Kidney glomerular epithelial cell (primary cell): ENCODE measurements at regions not wholly inside any gene's neighbourhood (a gene's known extent, or its start where the extent isn't known, plus 50 kb on each side); places are given as distances from the start of the nearest gene placed in this dataset.

Experiments used
- DNase-seq: peaks from one replicate; lab custom pipeline; 2025; lab: John Stamatoyannopoulos, UW

- DNase-seq, result no peak
These were observed 166.5 kb upstream of the RGMB start for GRCh38 chr5:98606961-98607360.

- no peak for DNase-seq
These were observed 165.4 kb upstream of the RGMB start for GRCh38 chr5:98608052-98608451.

GRCh38 chr5:98614341-98614740 lies 159.1 kb upstream of the RGMB start:
- DNase-seq, result peak; percentile 69

DNA sequence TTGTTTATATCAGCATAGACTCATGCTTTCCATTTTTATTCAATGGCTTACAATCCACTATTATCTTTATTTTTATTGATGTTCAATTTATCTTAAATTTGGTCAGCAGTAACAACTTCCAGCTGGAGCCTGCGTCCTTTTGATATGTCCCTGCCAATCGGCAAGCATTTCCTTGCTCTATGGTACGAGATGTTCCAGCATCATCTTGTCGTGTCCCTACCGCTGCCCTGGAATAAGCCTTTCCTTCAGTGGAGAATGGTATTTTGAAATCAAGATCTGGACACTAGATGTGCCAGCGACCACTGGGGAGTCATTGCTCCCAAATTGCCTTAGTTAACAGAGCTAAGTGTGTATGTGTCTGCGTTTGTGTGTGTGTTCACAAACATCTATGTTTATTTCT lies 151.6 kb upstream of the RGMB start:
- DNase-seq, result no peak

DNA sequence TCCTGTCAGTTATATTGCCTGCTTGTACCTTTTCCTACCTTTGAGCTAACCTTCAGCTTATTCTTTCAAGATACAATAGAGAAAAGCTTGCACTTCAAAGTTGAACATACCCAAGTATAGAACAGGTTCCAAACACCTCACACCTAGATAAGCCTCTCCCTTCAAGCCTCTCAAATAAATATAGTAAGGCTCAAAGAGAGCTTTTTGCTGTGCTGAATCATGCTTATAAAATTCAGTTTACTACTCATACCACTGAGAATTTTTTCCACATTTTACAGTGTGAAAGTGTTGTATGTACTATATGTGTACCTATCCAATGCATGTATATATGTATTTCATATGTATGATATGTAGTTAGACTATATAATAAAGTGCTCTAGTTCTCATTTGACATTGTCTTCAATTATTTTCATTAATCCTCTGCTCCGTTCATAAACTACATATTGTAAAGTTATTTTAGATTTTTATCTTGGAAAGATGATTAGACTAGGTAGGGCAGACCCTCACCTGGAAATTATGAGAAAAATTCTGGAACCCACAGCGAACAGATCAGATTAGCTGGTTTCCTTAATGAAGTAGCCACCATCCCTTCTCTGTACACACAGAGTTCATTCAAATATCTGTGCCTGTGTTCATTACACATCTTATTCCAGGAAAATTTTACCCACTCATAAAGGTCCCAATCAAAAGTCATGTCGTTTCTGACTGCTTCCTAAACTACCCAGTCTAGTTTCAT lies 149.2 kb upstream of the RGMB start:
- no peak for DNase-seq

DNA sequence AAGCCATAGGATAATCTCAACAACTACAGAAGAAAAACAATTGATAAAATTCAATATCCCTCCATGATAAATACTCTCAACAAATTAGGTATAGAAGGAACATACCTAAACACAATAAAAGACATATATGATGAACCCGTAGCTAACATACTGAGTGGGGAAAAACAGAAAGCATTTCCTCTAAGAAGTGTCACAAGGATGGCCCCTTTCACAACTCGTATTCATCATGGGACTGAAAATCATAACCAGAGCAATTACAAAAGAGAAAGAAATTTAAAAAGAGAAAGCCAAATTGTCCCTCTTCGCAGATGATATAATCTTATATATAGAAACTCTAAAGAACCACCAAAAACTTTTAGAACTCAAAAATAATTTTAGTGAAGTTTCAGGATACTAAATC lies 146.3 kb upstream of the RGMB start:
- no peak for DNase-seq

GRCh38 chr5:98630621-98631020 lies 142.8 kb upstream of the RGMB start:
- no peak for DNase-seq

- peak; percentile 54 for DNase-seq
These were observed 142.0 kb upstream of the RGMB start for GRCh38 chr5:98631311-98632054.

DNA sequence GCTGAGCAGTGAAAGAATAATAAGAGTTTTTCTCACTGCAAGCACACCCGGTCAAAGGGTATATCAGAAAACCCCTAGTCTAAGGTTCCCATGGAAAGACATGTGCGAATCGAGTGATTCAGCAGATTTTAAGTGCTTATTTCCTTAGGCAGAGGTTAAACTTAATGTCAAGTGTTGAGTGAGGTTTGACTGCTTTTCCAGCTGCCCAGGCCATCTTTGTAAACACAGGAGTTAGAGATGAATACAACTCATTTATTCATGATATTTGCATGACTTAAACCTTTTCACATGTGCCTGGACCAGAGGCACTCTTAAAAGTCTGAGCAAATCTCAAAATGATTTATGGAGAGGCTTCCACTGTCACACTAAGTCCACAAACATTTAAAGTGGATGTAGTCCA lies 137.8 kb upstream of the RGMB start:
- no peak for DNase-seq

DNA sequence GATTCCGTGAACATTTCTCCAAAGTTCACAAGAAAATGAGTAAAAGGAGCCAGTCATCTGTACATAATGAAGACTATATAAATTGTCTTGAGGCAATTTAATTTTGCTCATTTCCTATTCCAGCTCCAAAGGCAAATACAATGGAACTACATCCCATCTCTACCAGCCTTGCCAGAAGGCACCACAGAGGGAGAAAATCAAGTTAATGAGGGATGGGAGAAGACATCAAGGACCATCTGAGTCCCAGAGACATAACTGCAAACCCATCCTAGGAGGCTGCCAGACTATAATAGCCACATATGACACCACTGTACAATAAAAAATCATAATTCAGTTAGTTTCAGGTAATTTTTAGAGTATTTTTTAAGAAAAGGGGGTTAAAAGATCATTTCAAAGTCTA lies 136.3 kb upstream of the RGMB start:
- DNase-seq, result no peak

GRCh38 chr5:98637557-98637956 lies 135.9 kb upstream of the RGMB start:
- DNase-seq, result no peak

- no peak for DNase-seq
These were observed 135.4 kb upstream of the RGMB start for GRCh38 chr5:98638111-98638510.

- DNase-seq, result peak; percentile 96
These were observed 134.8 kb upstream of the RGMB start for GRCh38 chr5:98638701-98639100.

DNA sequence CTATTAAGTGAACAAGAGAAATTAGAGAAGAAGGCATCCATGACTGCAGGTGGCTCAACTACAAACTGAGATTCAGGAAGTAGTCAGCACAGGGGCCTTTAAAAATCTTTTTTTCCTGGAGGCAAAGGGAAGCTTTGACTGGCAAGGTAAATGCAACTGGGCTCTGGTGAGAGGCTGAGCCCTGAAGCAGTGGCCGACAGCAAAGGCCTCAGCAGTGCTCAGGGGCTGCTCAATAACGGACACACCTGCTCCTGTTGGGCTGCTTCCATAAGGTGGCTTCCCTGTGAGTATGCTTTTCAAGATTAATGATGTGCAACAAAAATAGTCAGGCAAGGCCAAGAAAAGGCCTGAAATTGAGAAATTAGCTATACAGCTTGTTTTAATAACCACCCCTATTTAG lies 134.2 kb upstream of the RGMB start:
- no peak for DNase-seq

DNA sequence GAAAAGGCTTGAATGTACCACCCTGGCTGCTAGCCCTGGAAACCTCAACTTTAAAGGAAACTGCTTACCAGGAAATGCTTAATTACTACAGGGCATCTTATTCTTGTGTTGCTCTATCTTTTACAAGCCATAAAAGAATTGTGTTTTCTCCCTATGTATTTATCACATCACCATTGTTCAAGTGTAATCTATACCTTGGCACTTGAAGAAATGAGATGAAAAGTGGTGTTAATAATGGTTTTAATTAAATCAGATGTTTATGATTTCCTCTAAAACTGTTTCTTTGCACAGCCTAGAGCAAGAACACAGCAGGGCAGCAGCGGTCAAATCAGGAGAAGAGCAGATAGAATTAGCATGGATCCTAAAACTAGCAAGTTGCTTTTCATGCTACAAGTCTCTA lies 131.8 kb upstream of the RGMB start:
- no peak for DNase-seq

GRCh38 chr5:98643569-98643968 lies 129.9 kb upstream of the RGMB start:
- DNase-seq, result no peak

DNA sequence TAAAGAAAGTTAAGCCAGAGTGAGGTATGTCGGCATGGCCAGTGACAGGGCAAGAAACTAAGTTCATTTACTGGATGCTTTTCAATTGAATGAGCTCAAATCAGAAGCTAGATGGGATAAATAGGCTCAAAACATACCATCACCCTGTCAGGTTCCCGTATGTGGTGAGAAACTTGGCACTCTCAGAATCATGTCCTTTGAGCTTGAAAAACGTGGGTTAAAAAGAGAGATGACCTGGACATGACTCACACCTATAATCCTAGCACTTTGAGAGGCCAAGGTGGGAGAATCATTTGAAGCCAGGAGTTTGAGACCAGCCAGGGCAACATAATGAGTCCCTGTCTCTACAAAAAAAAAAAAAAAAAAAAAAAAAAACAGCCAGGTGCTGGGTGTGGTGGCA lies 121.7 kb upstream of the RGMB start:
- no peak for DNase-seq

GRCh38 chr5:98656125-98656795 lies 117.2 kb upstream of the RGMB start:
- no peak for DNase-seq

DNA sequence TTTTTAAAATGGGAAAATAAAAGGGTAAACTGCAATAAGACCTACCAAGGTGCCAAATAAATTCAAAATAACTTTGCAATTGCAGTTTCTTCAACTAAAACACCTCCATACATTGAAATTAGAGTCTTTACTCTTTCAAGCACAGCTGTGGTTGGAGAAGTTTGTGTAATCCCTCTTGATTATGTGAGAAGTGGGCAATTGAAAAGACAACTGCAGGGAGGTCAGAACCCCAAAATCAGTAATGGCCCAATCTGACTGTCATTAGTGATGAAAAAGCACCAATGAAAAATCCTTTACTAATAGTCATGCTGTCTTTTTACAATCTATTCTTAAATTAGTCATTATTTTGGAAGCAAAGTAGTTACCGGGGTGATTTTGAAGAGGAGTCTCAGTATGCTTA lies 116.7 kb upstream of the RGMB start:
- DNase-seq, result no peak

GRCh38 chr5:98657559-98657958 lies 115.9 kb upstream of the RGMB start:
- no peak for DNase-seq

GRCh38 chr5:98663521-98663920 lies 109.9 kb upstream of the RGMB start:
- no peak for DNase-seq

GRCh38 chr5:98664736-98665135 lies 108.7 kb upstream of the RGMB start:
- no peak for DNase-seq

GRCh38 chr5:98679963-98680362 lies 93.5 kb upstream of the RGMB start:
- DNase-seq, result no peak
